Nucleus accumbens (tissue), 56 donors: ENCODE measurements at regions not wholly inside any gene's neighbourhood (a gene's known extent, or its start where the extent isn't known, plus 50 kb on each side); places are given as distances from the start of the nearest gene placed in this dataset.
"Not testable (repeated sequence)": the region's sequence is repeated elsewhere in the genome, so short reads cannot be mapped to it uniquely, and the experiment has no call there.

Experiments
- DNase-seq, 56 donors: peaks; one replicate each; lab custom pipeline; 2025; lab: John Stamatoyannopoulos, UW

- DNase-seq: no peak
These were observed 686.1 kb upstream of the SOX9 start for GRCh38 chr17:71434716-71435115.

GRCh38 chr17:71436479-71436878 is 684.3 kb upstream of the SOX9 start:
- no peak for DNase-seq

- no peak for DNase-seq
These were observed 683.7 kb upstream of the SOX9 start for GRCh38 chr17:71437166-71437565.

- peak in 3 of 56 donors; percentile 4 to 30 (median 8) for DNase-seq
These were observed 682.1 kb upstream of the SOX9 start for GRCh38 chr17:71438631-71439146.

- no peak for DNase-seq
These were observed 680.3 kb upstream of the SOX9 start for GRCh38 chr17:71440513-71440912.

- no peak for DNase-seq
These were observed 679.7 kb upstream of the SOX9 start for GRCh38 chr17:71441098-71441497.

GRCh38 chr17:71444078-71444477 is 676.7 kb upstream of the SOX9 start:
- no peak for DNase-seq

GRCh38 chr17:71446645-71447437 is 674.0 kb upstream of the SOX9 start:
- no peak for DNase-seq

- DNase-seq: no peak
These were observed 673.2 kb upstream of the SOX9 start for GRCh38 chr17:71447644-71448043.

- DNase-seq: not testable (repeated sequence)
These were observed 670.2 kb upstream of the SOX9 start for GRCh38 chr17:71450657-71451056.

GRCh38 chr17:71453876-71454422 is 666.9 kb upstream of the SOX9 start:
- no peak for DNase-seq

GRCh38 chr17:71455219-71455618 is 665.6 kb upstream of the SOX9 start:
- DNase-seq: no peak

GRCh38 chr17:71458322-71458721 is 662.5 kb upstream of the SOX9 start:
- no peak for DNase-seq

- DNase-seq: peak in 20 of 56 donors; percentile 0 to 38 (median 8)
These were observed 659.9 kb upstream of the SOX9 start for GRCh38 chr17:71460943-71461342.

- DNase-seq: no peak
These were observed 659.2 kb upstream of the SOX9 start for GRCh38 chr17:71461498-71462169.

- DNase-seq: no peak
These were observed 656.6 kb upstream of the SOX9 start for GRCh38 chr17:71464241-71464640.

- DNase-seq: no peak
These were observed 656.1 kb upstream of the SOX9 start for GRCh38 chr17:71464751-71465150.

GRCh38 chr17:71467719-71468118 is 653.1 kb upstream of the SOX9 start:
- DNase-seq: no peak

- DNase-seq: no peak
These were observed 650.8 kb upstream of the SOX9 start for GRCh38 chr17:71470062-71470461.

GRCh38 chr17:71472809-71473789 is 647.7 kb upstream of the SOX9 start:
- peak in 10 of 56 donors; percentile 0 to 19 (median 2) for DNase-seq
